HG03571 (cell line): ENCODE measurements at regions not wholly inside any gene's neighbourhood (a gene's known extent, or its start where the extent isn't known, plus 50 kb on each side); places are given as distances from the start of the nearest gene placed in this dataset.
"Not testable (repeated sequence)": the region's sequence is repeated elsewhere in the genome, so short reads cannot be mapped to it uniquely, and the experiment has no call there.

Experiments
- ATAC-seq: cut with Tn5 transposase; IDR thresholded peaks from one replicate; pipeline ENCODE4 v1.9.1; 2021; ENCODE audit not compliant: unreplicated experiment

DNA sequence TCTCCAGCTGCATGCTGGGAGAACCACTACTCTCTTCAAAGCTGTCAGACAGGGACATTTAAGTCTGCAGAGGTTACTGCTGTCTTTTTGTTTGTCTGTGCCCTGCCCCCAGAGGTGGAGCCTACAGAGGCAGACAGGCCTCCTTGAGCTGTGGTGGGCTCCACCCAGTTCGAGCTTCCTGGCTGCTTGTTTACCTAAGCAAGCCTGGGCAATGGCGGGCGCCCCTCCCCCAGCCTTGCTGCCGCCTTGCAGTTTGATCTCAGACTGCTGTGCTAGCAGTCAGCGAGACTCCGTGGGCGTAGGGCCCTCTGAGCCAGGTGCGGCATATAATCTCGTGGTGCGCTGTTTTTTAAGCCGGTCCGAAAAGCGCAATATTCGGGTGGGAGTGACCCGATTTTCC is 215.0 kb downstream of the STIM2 start:
- ATAC-seq: not testable (repeated sequence)

DNA sequence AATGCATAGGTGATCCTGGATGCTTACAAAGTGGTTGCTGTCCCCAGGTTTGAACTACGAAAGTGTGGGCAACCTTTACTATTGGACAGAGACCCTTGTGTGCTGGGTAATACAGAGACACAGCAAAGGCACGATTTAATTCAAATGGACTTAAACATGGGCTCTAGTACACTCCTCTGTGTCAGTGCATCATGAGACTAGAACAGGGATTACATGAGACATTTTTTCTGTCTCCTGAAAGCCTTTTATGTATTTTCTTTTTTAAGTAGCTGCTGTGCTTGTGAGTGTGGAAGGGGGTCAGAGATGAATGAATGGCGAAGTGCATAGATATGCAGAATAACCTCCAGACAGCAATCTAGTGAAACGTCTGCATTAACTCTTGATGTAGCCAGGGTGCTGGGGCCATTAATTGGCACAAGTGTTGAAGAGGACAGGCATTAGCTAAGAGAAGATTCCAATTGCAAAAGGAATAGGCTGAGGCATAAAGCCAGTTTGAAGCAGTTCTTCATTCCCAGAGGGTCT is 218.4 kb downstream of the STIM2 start:
- ATAC-seq: no peak

DNA sequence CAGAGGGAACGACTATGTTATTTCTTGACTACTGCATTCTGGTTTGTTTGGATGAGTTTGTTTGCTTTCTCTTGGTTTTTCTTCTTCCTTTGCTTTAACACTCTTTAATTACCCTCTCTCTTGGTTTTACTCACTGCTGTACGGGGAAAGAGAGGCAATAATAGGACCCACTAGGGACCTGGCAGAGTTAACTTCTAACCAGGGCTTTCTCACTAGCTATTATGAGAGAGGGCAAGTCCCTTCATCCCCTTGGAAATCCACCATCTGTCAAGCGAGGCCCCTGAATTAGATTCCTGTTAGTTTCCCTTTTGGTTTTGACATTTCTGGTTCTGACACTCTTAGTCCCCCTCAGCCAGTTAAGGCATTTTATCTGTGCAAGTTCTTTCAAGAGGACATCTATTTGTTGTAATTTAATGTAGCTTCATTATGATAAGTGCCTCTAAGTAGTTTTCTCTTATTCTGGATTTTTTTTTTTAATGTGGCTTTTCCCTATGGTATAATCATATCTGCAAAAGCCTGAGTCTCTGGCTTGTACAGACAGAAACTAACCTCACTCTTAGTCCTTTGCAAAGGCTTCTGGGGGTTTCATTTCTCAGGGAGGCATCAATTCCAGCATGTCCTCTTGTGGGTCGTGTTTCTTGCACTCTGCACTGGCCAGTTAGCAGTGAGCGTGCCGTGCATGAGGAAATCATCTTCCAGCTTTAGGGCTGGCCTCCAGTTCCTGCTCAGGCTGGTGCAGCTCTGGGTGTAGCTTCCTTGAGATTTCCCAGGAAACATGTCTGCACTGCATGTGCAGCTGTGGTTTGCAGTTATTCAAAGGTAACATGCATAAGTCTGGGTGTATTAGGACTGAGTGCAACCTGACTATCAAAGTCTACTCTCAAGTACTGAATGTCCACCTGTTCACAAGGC is 221.3 kb downstream of the STIM2 start:
- ATAC-seq: peak; percentile 60

DNA sequence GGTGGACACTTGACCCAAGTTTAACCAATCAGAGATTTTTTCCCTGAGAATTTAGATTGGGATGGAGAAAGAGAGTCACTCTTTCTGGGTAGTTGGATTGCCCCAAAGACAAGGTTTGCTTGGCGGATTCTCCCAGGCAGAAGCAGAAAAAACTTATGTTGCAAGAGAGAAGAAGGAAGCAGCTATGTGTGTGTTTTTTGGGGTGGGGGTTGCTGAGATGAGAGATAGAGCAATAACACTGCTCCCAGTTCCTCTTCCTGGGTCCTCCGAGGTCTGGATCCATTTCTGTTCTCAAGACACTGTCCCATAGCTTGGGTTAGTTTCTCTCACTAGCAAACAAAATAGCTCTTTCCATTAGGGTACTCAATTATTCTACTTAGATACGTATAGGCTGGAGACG is 222.1 kb downstream of the STIM2 start:
- no peak for ATAC-seq

DNA sequence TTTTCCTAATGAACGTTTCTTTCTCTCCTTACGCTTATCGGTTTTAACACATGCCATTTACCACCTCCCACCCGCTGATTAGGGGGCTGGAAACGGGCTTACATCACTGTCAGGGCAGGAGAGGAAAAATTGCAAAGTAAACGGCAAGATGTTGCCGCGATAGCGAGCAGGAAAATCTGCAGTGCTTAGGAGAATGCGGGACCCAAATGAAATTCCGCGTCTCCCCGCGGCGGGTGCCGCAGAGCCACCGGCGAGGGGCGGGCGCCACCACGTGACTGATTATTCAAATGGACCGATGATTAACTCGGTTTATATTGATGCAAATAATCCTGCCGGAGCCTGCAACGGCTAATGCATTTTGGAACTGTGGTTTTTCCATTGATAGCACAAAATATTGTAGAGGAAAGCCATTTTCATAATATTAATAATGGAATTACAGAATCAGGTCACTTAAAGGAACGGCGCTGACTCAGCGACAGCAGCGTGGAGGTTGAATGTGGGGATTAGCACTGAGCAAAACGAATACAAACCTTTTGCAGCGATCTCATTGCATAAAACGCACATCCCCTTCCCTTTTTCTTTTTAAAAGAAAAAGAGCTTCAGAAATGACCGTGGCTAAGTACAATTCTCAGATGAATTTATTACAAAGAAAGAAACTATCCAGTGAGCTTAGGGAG is 224.2 kb downstream of the STIM2 start:
- no peak for ATAC-seq

DNA sequence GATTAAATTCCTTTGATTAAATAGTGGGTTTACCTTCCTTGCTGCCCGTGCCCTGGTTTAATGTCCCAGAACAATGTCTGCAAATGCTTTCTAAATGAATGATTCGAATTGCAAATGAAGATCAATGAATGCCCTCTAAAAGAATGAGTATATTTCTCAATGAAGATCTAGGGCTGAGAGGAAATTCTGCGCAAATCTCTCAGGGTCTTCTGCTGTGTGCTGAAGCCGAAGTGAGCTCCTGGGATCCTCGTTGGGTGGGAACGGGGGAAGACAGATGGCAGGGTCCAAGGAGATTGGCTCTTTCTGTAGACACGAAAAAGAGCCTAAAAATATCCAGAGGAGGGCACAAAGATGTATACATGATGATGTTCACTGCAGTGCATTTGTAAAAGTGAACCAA is 224.8 kb downstream of the STIM2 start:
- no peak for ATAC-seq

DNA sequence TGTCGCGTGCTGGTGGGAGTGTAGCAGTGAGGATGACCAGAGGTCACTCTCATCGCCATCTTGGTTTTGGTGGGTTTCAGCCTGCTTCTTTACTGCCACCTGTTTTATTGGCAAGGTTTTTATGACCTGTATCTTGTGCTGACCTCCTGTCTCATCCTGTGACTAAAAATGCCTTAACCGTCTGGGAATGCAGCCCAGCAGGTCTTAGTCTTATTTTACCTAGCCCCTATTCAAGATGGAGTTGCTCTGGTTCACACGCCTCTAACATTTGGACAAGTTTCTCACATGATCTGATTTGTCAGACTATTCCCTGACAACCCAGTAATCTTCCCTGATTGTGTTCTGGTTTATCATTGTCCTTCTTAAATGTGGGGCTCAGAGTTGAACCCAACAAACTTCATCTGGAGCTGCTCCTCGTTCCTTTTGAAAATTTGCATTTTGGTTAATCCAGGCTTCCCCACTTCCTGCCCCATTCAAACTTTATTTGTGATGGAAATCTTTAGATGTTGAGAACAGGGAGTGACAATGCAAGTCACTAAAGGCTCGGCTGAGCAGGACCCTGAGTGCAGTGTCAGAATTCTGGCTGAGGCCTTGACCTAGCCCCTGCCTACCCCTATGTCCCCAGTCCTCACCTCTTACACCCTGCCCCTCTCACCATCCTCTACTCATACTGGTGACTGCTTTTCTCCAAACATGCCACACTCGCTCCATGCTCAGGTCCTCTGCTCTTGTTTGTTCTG is 226.8 kb downstream of the STIM2 start:
- ATAC-seq: no peak

DNA sequence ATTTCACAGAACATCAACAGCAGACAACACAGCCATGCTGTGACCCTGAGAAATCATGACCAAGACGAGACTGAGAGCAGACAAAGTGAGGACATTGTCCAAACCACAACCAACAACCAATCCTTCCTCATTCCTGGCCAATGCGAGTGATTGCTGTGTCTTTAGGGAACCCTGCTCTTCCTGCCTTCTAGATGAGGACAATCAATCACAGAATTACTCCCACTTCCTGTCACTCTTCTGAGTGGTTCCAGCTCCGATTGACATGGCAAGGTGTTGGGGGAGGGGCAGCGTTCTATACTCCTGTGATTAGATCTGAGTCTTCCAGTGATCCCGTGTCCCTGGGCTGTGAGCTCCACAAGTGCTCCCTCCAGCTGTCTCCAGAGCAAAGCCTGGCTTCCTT is 227.8 kb downstream of the STIM2 start:
- ATAC-seq: no peak

DNA sequence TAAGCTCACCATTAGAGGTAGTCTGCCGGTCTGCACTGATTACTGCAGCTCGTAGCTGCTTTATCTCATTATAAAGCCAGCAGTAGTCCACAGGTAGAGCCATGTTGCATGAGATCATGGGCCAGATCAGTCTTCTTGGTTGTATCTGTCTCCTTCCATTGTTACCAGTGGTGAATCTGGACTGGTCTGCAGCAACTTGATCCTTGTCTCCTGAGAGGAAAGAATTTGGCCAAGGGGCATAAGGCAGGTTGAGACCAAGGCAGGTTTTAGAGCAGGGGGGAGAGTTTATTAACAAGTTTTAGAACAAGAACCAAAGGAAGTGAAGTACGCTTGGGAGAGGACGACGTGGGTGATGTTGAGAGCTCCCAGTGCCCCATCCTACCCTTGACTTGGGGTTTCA is 228.5 kb downstream of the STIM2 start:
- no peak for ATAC-seq

DNA sequence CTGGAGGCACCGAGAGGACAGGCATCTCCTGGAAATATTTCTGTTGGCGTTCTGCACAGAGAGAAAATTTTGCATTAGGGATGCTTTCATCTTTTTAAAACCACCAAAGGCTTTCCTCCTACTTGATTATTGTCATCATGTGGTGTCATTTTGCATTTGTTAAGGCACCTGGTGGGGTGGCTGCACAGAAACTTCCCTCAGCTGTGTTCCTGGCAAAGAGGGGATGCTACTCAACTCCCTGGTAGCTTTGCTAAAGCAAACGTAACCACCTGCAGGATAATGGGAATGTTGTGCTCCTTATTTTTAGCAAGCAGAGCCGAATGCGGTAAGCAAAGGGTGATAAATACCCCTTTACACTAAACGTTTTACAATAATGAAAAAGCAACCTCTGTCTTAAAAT is 229.8 kb downstream of the STIM2 start:
- no peak for ATAC-seq

DNA sequence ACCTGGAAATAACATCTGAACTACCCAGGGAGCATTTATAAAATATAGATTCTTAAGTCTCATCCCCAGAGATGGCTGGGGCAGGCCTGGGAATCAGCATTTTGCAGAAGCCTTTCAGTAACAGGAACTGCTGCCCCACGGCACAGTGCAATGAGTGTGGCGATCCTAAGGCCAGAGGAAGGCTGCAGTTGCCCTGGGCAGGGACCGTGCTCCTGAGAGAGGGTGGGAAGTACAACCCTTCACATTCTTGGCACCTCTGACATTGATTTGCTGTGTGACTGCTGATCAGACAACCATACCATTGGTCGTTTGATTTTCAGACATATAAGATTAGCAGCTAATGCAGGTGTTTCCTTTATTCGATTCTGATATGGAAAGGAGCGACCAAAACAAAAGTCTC is 233.6 kb downstream of the STIM2 start:
- ATAC-seq: no peak

DNA sequence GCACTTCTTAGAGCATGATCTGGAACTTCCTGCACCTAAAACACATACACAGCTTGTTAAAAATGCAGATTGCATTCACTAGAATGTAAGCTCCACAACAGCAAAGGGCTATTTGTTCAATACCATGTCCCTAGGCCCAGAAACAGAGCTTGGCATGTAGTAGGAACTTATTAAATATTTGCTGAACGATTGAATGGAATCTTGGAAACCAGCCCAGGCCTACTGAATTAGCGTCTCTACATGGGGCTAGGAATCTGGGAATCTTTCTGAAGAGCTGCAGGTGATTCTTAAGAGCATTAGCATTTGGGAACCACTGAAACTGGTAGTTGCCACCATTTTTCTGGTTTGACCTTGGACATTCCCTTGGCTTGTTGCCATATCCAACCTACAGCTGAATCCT is 234.1 kb downstream of the STIM2 start:
- ATAC-seq: no peak

DNA sequence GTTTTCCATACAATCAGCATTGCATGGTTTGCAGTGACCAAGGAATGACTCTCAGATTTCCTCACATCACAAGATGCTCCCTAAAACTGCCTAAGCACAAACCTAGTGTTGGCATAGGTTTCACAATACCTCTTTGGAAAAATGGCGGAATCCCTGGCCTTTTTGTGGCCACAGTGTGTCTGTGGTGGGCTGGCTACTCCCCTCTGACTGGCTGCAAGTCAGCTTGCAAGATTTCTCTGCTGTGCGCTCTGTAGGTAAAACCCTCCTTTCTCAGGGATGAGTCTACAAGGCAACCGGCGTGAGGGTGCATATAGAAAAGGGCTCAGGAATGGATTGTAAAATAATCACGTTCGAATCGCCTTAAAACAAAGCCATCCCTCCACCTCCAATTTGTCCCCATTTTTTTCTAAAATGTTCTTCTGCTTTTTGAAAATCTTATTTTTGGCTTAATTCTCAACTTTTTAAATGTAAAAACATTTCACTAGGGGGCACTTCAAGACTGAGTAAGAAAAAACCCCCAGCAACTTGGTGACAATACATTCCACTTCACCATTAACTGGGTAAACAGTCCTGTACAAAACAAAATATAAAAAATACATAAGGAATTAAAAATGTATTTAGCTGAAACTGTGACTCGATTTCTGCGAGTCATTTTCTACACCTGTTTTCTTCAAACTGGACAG is 235.6 kb downstream of the STIM2 start:
- no peak for ATAC-seq

DNA sequence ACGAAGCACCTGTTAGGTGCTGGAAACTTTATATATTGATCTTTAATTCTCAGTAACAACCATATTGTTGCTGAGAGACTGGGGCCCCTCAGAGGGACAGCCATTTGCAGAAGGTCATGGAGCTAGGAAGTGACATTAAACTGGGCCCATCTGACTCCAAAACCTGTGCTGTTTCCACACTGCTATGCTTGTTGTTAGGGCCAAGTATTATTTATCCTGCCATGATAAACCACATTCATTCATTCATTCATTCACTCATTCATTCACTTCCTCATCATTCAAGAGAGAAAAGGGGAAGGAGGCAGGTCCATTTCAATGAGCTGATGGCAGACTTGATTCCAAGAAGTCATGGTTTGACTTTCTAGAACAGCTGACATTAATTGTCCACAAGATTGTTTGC is 237.4 kb downstream of the STIM2 start:
- no peak for ATAC-seq

DNA sequence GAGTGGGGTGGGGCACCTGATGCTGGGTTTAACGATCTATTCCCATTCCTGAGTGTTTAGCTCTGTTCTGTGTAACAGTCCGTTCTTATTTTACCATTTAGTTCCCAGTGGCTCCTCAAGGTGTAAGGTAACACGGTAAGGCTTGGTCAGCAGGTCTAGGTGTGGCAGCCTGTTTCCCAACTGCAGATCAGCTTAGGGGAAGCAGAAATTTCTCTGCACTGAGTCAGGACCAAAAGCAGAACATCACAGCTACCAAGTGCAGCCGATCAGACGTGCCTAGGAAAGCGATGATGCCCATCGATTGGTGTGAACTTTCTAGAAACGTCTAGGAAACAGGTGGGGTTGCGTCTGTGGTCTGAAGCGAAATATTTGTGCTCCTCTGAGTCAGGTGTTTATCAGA is 240.1 kb downstream of the STIM2 start:
- no peak for ATAC-seq

DNA sequence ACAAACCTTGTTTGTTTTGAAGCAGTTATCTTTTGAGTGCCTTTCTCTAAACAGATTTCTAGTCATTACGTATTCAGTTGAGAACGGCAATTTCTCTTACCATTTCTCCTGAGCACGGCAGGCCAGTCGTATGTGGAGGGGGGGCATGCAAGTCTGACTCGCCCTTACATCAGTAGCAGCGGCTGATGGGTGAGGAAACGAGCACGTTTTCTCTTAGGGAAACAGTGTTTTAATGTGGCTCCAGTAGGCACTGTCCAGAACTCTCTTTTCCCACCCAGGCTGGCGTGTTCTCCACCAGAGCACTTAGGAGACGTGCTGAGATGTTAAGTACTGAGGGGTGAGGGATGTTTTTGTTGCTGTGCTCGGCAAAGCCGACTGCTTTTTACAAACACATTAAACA is 240.5 kb downstream of the STIM2 start:
- ATAC-seq: no peak

DNA sequence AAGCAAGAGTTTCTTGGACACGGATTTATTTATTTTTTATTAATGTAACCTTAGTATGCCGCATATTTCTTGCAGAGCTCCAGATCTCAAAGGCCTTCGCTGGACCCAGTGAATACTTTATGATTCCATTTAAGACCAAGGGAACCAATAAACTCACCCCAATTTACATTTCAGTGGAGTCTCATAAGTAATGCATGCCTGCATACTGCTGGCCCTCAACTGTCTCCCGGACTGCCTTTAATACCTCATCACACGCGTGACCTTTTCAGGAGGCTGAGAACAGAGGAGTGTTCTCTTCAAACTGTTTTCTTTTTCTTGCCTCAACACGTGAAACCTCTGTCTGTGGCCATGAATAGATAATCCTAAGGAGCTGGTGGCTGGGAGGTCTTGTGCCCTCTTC is 240.9 kb downstream of the STIM2 start:
- ATAC-seq: no peak

DNA sequence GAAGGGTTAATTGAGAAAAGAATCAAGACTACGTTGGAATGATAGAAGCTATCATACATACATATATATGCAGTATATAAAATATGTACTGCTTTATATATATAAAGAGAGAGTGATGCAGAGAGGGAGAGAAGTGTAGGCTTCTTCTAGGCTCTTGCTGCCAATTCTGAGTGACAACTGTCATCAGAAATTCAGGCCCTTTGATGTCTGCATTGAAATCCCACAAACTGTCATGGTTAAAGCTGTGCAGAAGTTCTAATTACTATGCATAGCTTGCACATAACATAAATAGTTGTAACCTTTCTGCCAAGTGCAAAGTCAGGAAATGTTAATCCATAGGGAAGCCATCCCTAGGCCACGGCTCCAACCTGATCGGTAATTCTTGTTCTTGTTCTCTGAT is 251.0 kb downstream of the STIM2 start:
- ATAC-seq: no peak

DNA sequence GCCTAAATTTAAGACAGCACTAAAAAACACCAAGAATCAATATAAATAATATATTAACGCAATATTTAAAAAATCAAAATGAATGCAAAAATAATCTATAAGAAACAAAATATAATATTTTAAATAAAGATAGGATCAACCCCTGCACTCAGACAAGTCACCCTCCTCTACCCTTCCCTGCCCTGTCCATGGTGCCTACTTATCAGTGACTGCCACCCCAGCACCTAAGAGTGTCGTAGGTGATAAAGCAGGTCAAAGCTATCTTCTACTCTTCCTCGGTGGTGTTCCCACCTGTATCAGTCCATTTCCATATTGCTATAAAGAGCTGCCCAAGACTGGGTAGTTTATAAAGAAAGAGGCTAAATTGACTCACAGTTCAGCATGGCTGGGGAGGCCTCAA is 251.9 kb downstream of the STIM2 start:
- no peak for ATAC-seq

DNA sequence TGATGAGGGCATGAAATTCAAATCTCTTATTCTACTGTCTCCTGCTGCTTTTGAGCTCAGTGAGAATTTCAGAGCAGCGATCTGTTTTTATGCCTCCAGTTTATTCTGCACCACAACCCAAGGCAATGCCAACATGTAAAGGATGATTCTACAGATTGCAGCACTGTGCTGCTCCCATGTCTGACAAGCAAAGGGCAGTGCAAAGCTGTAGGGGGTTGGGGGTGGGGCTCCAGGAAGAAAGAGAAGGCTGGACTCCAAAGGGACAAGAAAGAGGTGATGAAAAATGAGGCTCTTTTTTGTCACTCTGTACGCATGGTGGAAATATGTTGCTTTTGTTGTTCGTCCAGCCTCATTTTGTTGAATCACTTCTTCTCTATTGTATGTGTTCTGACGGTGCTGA is 254.6 kb downstream of the STIM2 start:
- no peak for ATAC-seq

DNA sequence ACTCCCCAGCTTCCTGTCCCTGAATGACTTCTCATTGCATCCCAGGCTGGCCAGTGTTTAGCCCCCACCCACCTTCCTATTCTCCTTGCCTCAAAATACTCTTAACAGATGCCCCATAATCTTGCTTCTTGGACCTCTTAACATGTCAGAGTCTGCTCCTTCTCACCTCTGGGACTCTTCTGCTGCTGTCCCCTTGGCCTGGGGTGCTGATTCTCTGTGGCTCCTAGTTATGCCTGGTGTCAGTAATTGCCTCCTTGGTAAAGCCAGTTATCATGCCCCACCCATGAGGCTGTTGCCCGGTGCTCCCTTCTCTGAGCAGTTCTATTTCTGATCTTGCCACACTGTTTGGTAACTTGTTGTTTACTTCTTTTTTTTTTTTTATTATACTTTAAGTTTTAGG is 256.8 kb downstream of the STIM2 start:
- ATAC-seq: no peak
